OCI-LY1 (cell line): ENCODE measurements at regions not wholly inside any gene's neighbourhood (a gene's known extent, or its start where the extent isn't known, plus 50 kb on each side); places are given as distances from the start of the nearest gene placed in this dataset.

ENCODE experiments used
- CTCF ChIP-seq: fragments of 200-600 bp; sonication (generic), shearing (Covaris generic); IDR thresholded peaks from 2 replicates; pipeline ENCODE4 v1.5.1; 2017; ENCODE audit warnings: mild to moderate bottlenecking, antibody characterized with exemption, low read length, moderate library complexity, mixed read lengths
- EZH2 ChIP-seq: fragments of 200-600 bp; sonication (generic), shearing (Covaris generic); IDR thresholded peaks from 2 replicates; pipeline ENCODE4 v1.8.0; 2017; ENCODE audit warnings: borderline replicate concordance, mixed run types, mild to moderate bottlenecking, antibody characterized with exemption, low read length, moderate library complexity, mixed read lengths

DNA sequence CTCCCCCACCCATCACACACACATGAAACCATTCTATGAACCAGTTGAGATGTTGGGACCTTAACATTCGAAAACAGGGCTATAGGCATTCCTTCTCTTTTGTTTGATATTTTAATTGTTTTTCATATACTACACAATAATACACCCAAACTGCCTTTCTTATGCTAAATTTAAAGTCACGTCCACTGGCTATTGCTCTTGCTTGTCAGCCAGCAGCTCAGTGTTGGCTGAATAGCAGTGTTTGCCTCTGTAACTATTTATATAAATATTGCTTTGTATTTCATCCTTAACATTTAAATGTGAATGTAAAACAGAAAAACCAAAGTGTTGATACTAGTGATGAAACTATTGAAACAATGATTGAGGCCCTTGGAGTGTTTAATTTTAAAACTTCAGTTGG is 234.4 kb upstream of the KCNK2 start:
- TF ChIP-seq CTCF (no peak), EZH2 (no peak)
